ENCODE measurements at regions not wholly inside any gene's neighbourhood (a gene's known extent, or its start where the extent isn't known, plus 50 kb on each side); places are given as distances from the start of the nearest gene placed in this dataset.
"Not testable (repeated sequence)": the region's sequence is repeated elsewhere in the genome, so short reads cannot be mapped to it uniquely, and the experiment has no call there.

DNA sequence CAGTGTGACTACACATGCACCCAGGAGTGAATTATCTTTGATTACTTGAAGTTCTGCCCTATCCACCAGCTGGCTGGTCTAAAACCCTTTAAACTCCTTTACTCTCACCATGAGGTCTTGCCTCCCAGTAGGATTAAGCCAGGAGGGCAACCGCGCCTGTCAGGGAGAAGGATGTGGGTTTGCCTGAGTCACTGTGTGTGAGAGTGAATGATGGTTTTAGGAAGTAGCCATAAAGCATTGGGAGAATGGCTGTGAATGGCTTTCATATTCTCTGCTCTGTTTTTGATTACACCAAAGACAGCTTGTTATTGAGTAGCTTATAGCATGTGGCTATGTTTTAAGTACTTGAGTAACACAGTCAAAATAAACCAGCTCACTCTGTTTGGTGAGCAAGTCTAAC is 637.7 kb upstream of the TBL1XR1 start:
- no peak for DNase-seq

- DNase-seq: no peak
These were observed 638.6 kb upstream of the TBL1XR1 start for GRCh38 chr3:177835917-177836316.

- DNase-seq: no peak
These were observed 639.4 kb upstream of the TBL1XR1 start for GRCh38 chr3:177836671-177837070.

DNA sequence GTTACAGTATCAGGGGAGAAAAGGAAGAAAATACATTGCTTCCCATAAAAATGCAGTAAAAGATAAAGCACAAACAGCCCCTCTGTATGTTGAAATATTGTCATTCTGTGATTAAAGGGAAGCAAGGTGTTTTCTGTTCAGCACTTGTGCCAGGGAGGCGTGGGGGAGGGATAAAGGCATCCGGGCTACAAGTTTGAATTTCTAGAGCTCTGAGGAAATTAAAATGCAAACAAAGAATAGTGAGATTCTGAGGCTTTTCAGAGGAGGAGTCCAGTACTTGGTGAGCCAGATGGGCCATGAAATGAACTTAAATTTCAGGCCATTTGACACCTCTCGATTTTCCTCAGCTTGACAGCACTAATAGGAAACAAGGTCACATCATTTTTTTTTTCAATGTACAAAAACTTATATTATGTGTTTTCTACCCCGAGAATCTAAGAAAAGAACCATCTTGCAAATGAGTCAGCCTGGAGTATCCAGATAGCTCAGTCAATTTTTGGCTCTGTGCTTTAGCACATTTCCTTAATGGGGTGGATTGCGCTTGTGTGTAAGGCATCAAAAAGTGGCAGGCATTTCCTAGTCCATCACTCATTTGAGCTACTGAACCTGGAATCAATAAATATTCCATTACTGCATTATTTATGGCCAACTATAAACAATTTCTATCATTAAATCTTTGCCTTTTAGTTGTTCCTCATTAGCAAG is 640.8 kb upstream of the TBL1XR1 start:
- no peak for DNase-seq

GRCh38 chr3:177838766-177839350 is 641.6 kb upstream of the TBL1XR1 start:
- DNase-seq: no peak

DNA sequence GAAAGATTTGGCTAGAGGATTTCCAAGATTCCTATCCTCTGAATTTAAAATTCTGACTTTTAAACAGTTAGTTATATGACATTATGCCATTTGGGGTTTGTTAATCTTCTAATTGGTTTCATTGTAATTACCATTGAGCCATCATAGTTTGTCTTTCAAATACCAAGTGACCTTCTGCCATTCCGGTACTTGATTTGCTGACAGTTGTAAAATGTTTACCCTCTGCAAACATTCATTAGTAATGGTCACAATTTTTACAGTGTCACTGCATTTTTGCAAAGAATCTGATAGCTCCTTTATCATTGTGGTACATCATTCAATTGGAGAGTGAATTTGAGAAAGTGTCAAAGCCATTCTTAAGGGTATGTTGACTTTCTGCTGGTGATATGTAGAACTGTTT is 645.0 kb upstream of the TBL1XR1 start:
- no peak for DNase-seq

GRCh38 chr3:177842743-177843734 is 645.8 kb upstream of the TBL1XR1 start:
- no peak for DNase-seq

DNA sequence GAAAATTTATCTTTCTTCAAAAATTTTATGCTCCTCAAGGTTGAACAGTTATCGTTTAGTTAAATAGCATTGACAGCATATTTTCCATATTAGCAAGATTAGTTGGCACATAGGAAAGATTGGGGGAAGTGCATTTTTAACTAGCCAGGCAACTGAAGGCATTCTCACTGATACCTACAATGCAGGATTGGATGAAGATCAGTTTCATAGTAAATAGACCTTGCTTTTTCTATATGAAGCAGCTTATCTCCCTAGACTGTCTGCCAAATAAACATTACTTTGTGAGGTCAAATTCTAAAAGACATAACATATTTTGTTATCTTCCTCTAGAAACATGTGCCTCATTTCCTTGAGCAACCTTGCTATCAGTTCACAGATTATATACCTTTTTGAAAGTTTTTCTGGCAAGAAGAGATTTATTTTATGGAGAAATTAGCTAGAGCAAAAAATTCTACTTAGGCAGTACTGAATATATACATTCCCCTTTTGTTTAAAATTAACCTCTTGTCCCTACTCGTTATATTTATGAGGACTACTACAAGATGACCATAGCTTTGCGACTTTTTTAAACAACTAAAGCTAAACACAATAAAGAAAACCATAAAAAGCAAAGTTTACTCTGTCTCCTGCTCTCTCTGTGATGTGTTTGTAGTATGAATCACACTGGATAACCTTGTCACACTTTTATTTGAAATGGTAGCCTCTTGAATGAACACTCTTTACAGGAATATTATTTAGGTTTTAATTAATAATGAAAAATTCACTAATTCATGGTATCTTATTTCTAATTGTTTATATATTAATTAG is 654.9 kb upstream of the TBL1XR1 start:
- DNase-seq: no peak

GRCh38 chr3:177855021-177855420 is 657.7 kb upstream of the TBL1XR1 start:
- no peak for DNase-seq

DNA sequence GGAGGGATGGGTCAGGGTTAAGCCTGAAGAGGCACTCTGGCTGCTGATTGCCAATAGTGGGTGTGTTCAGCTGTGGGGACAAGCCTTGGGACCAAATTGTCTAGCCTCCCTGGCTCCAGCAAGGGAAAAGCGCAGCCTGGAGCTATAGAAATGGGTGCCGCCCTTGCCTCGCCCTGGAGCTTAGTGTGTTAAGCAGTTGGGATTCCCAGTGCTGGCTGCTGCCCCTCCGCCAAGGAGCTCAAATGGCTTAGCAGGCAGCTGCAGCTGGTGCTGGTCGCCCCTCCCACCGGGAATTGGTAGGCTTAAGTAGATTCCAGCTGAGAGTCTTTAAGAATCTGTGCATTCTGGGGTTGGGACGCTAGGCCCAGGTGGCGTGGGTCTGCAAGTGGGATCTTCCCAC is 662.9 kb upstream of the TBL1XR1 start:
- DNase-seq: no peak

DNA sequence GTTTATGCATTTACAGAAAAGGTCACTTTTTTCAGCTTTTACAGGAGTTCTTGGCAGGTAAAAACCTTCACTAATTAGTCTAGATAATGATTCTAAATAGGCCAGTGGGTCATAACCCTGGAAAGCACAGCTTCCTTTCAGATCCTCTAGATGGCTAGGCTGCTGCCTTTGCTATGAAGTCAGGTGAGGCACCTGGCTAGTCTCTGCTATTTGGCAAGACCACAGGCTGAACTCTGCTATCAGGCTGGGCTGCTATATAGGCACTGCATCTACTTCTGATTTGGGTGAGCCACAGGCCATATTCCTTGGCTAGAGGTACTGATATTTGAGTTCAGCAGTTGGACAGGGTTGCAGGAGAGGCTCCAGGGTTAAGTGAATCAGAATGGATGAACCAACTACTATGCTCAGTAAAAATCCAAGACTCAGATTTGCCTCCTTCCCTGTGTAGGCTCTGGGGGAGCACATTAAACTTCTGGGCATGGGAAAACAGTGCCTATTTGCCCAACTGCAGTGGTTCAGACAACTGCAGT is 665.7 kb upstream of the TBL1XR1 start:
- DNase-seq: no peak

- DNase-seq: not testable (repeated sequence)
These were observed 665.0 kb upstream of the KCNMB2 start for GRCh38 chr3:177871267-177871666.

DNA sequence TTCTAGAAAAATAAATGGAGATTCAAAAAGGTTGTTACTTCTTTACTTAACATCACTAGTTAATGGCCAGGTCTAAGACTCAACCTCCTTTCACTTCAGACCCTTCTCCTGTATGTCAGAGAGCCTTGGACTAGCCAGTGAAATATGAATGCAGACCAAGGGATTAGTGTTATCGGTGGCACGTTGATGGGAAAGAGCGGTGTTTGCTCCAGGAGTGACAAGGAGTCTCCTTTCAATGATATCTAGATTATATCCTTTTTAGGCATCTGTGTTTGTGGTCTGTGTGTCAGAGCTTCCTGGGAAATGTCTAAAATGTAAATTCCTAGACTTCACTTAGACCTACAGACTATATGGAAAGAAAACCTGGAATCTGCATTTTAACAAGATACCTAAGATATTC is 658.0 kb upstream of the KCNMB2 start:
- DNase-seq: no peak

DNA sequence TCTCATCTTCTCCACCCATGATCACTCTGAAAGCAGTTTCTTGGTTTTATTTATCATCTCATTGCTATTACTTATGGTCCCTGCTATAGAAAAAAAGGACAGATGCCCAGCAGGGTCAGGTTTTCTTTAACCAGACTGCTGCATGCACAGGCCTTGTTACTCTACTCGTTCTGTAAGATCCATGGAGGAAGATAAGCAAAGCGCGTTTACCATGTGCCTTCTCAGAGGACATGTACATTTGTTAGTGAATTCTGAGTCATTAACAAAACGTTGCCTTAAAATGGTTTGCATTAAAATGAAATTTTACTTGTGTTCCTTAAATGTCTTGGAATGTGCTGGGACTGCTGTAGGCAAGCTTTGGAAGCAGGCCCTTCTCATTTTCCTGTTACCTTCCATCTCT is 657.3 kb upstream of the KCNMB2 start:
- no peak for DNase-seq

DNA sequence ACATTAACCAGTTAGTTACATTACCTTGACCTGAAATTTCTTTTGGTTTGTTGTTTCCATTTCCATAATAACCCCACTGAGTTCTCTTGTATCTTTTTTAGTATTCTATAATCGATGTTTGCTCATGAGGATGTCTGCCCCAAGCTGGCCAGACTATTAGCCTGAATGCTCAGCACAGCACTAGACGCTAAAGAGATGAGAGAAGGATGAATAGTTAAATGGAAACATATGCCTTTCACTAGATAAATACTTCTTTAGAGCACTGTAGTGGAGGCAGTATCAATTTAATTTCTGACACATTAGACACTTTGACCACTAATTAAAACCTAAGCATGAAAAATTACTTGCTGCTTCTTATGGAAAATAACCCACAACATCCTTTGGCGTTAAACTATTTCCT is 654.9 kb upstream of the KCNMB2 start:
- DNase-seq: no peak

DNA sequence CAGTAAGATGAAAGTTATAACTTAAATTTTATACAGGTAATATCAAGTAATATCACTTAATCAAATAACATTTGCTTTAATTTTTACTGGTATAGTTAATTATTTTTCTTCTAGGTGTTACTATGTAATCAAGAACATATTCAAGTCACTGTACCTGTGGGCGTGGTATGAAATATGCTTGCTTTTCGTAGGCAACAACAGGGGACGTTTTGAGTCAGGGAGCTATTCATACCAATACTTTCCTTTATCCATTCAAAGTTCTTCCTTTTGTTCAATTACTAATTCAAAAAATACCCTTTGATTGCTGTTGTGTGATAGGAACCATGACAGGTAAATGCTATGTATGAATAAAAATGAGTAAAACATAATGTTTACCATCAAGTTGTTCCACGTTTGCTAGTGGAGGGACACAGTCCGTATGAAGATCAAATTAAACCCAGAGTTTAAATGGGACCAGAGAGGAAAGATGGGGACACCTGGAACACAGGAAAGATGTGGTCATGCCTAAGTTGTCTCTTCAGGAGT is 654.0 kb upstream of the KCNMB2 start:
- no peak for DNase-seq

- no peak for DNase-seq
These were observed 653.1 kb upstream of the KCNMB2 start for GRCh38 chr3:177883091-177883490.

GRCh38 chr3:177883957-177884356 is 652.3 kb upstream of the KCNMB2 start:
- no peak for DNase-seq

GRCh38 chr3:177885063-177885462 is 651.2 kb upstream of the KCNMB2 start:
- no peak for DNase-seq

DNA sequence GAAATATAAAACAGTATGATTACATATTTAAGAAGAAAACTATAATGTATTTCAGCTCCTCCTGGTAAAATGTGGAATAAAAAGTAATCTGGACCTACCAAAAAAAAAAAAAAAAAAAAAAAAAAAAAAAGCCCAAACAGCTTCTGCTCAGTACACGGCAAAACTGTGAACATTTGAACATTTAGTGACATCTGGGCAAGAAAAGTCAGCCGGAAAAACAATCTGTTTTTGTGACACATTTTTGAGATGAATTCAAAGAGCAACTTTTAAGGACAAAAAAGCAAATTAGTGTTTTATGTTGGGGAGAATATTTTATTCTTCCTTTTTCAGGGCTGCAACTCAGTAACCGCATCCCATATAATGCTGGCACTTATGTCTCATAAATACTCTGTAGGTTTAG is 649.7 kb upstream of the KCNMB2 start:
- no peak for DNase-seq

DNA sequence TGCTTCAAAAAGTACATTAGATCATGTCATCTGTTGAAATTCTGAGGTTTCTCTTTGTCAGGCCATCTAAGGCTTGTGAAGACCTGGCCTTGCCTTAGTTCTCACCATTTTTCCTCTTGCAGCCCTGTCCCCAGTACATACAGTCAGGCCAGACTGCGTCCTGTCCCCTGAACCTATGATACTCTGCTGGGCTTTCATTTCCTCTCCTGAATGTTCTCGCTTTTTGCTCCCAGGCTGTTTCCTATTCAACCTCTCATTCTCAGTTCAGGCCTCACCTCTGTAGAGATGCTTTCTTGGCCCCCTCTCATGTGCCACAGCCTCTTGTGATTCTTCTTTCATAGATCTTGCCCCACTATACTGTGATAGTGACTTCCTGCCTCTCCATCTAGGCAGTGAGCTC is 648.8 kb upstream of the KCNMB2 start:
- DNase-seq: no peak

- DNase-seq: no peak
These were observed 647.1 kb upstream of the KCNMB2 start for GRCh38 chr3:177889161-177889560.
